HPDE6-E6E7 (cell line): ENCODE measurements at regions not wholly inside any gene's neighbourhood (a gene's known extent, or its start where the extent isn't known, plus 50 kb on each side); places are given as distances from the start of the nearest gene placed in this dataset.

ENCODE experiments used
- DNase-seq: peaks from one replicate; pipeline ENCODE4 v3.0.0; 2011; ENCODE audit warnings: missing footprints; ENCODE audit errors: extremely low spot score

DNA sequence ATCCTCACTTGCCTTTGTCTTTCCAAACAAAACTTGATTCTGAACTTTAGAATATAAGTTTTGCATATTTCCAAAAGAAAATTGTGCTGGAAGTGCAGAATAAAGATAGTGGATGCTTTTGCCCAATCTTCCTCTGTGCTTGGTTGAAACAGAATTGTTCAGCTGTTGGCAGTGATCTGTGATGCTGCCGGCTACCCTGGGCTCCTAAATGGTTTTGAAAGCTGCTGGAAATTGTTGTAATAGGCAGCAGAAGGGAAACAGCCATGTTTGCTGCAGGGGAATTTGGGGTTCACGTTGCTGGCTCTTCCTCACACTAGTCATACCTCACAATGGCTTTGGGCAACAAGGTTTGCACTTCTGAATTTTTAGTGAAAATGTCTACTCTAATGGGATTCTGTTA, 398.0 kb downstream of the RAPGEF2 start:
- DNase-seq: no peak

DNA sequence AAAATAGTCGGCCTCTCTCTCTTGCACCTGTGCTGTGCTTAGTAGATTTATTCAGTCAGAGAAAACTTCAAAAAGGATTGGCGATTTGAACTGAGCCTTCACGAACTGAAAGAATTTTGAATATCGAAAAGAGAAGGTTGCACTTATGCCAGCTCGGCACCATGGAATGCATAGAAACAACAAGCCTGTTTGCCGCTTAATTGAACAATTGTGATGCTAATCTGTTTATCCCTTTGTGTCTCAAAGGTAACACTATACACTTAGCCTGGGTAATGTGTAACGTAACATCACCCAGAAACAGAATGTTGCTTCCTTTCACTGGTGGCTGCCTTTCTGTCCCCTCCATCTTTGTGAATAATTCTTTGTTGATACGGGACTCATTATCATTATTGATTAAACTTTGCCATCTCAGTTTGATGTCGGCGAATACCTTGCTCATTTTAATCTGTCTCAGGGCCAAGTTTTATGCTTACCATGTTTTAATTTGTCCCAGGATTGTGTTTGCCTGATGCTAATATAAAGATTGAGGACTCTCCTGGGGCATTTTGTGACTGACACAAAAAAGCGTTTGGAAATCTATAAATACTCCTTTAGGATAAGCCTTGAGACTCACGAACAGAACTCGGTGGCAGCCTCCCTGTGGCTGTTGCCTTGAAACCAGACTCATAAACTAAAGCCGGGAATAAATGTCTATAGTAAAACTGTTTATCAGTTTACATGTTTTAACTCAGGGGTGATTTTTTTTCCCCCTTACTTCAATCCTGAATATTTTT, 400.5 kb downstream of the RAPGEF2 start:
- DNase-seq: no peak

DNA sequence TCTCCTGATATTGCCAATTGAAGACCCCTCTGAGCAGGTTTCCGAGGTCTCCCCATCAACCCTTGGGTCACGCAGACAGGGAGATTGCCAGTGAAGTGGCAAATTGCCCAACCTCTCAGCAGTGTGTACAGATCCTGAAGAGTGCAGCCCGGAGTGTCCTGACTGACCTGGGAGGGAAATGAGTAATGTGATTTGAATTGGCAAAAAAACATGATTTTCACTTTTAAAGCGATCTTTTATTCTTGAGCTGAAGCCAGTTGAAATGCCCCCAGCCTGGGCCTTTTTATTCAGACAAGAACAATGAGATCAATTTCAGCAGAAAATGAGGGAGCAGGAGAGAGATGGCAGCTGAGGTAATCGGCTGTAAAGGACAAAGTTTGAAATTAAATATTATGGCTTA, 401.8 kb downstream of the RAPGEF2 start:
- peak; percentile 19 for DNase-seq

DNA sequence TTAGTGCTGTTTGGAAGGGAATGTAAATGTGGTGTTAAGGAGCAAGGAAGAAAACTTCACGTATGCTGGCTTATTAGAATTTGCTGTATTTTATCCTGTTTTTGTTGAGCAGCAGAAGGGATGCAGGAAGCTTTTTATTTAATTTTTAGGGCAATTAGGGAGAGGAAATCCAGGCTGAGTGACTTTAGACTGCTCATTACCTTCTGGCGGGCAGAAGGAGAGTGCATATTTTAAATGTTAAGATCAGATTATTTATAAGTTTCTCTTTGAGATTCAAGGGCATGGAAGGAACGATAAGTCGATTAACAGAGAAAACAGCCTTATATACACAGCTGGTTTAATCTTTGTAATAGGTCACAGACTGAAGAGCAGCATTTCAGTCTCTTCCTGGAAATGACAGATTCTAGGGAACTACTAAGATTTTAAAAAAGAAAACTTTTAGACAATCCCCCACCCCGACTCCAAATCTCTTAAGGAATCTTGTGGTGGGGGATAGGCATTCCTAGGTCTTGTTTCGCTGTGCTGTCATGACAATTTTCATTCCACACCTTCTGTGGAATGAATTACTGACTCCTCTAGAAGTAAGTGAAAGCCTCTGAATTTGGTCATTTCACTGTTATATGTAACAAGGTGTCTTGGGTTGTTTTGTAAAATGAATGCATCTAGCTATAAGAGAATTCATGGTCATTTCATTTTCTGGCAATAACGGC, 402.5 kb downstream of the RAPGEF2 start:
- no peak for DNase-seq

DNA sequence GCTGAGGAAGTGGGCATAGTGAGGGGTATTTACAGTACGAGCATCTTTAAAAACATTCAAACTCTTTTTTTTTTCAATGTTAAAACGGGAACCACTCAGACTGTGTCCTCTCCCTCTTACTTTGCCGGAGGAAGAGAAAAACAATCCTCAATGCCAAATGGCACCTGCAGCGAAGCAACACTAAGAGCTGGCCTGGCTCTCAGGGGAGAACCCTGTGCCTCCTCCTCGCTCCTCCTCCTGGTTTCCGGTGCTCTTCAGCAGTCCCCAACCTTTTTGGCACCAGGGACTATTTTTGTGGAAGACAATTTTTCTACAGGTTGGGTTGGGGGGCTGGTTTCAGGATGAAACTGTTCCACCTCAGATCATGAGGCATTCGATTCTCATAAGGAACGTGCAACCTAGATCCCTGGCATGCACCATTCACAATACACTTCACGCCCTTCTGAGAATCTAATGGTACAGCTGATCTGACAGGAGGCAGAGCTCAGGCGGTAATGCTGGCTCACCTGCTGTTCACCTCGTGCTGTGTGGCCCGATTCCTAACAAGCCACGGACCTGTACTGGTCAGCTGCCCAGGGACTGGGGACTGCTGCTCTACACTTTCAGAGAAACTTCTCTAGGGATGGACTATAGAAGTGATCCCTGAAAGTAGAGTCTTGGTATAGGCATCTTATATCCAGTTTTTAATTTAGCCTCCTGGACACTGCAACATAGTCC, 404.1 kb downstream of the RAPGEF2 start:
- no peak for DNase-seq

DNA sequence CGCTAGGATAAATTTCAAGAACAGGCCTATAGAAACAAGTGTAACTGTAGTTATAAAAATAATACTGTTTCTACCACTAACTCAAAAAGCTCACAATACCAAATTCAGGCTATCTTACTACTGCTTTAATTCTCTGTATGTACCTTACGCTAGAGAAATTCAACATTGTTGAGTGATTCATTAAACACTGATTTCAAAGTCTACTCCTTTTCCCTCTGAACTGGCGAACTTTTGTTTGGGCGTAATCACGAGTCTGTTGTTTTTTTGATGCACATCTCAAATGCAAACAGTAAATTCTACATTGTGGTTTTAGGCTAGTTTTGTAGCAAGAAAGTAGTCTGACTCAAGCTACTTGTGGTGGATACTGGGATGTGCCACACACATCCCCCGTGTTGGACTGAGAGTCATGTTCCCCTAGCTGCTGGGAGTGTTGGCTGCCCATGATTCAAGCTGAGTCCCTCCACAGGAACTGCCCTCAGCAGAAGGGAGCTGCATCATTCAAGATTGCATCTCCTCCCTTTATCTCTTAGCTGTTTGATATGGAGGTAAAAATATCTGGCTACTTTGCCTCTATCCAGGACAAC, 406.1 kb downstream of the RAPGEF2 start:
- DNase-seq: no peak

DNA sequence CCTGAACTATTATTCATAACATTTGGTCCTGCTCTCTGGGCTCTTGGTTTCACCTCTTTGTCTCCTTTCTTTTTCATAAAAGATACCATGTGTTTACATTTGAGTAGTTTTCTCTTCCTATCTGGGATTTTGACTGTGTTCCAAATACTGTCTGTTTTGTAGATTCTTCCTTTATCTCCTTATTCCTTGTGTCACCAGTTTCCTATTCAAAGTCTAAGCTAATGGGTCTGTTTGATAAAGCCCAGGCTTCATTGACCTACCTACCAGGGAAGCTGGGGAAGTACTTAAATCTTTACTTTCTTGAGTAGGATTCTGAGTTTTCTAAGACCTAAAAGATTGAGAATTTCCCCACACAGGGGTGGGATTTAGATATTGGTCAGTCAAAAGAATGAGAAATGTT, 409.5 kb downstream of the RAPGEF2 start:
- DNase-seq: no peak

DNA sequence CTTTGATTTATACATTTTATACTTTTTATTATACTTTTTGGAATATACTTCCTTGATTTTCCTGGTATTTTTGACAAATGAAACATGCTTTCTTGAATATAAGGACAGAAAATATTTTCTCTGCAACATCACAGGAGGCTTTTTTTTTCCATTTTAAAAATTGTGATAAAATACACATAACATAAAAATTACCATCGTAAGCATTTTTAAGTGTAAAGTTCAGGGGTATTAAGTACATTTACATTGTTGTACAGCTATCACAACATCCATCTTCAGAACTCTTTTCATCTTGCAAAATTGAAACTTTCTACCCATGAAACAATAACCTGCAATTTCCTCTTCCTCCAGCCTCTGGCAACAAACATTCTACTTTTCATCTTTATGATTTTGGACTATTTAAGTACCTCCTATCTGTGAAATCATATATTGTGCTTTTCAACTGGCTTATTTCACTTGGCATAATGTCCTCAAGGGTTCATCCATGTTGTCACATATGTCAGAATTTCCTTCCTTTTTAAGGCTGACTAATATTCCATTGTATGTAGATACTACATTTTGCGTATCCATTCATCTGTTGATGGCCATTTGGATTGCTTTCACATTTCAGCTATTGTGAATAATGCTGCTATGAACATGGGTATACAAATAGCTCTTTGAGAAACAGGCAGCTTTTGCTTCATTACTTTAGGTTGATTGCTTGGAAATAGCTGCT, 412.6 kb downstream of the RAPGEF2 start:
- no peak for DNase-seq

DNA sequence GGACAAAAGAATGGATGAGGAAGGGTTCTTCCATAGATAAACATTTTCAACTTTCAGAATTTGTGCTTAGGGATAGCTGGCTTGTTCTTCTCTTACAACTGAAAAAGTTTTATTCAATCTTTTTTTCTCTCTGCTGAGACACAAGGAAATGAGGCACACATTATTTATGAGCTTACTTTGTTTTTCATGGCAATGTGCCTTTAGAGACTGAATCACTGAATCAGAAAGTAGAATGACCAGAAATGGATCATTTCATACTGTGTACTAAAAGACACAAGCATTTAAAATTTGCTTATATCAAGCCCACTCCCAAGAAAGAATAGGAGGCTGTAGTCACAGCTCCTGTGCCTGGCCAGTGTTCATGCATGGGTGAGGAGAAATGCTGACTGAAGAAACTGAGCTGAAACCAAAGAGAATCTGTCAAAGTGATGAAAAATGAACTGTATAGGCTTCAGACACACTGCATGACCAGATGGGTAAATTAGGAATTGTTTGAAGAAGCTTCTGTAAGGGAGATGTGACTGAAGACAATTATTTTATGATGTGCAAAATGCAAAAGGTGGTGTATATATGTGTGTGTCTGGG, 413.8 kb downstream of the RAPGEF2 start:
- DNase-seq: no peak

DNA sequence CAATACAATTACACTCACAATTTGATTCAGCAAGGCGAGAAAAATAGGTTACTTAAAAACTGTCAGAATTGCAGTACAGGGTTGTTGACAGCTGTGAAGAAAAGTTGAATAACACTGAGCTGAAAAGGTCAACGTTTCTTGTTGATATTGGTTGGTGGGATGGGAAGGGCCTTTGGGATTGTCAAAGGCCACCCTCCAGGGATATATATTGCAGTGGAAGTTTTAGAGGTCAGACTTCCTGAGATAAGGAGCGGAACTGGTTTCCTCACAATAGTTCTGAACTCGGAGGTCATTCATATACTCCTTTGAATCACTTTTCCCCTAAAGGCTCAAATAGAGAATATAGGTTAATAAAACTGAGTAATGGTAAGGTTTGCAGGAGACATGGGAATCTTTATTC, 417.2 kb downstream of the RAPGEF2 start:
- no peak for DNase-seq

DNA sequence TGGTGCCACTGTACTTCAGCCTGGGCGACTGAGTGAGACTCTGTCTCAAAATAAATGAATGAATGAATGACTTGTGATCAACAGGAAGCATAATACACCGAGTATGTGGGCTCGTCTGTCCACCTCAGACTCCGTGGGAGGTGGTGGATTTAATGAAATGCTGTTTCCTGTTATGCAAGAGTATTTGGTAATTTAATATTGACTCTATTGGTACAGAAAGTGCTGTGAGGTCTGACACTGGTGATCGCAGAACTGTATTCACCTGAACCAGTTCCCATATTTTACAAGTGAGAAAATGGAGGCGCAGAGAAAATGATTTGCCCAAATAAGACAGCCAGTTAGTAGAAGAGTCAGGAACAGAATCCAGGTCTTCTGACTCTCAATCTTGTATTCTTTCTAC, 423.3 kb downstream of the RAPGEF2 start:
- DNase-seq: no peak

DNA sequence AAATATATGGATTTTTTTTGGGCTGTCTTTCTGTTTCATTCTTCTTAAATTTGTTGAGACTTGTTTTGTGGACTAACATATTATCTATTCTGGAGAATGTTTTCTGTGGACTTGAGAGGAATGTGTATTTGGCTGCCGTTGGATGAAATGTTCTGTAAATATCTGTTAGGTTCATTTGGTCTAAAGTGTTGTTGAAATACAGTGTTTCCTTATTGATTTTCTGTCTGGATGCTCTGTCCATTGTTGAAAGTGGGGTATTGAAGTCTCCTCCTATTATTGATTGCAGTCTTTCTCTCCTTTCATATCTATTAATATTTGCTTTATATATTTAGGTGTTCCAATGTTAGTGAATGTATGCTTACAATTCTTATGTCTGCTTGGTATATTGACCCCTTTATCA, 431.8 kb downstream of the RAPGEF2 start:
- no peak for DNase-seq

DNA sequence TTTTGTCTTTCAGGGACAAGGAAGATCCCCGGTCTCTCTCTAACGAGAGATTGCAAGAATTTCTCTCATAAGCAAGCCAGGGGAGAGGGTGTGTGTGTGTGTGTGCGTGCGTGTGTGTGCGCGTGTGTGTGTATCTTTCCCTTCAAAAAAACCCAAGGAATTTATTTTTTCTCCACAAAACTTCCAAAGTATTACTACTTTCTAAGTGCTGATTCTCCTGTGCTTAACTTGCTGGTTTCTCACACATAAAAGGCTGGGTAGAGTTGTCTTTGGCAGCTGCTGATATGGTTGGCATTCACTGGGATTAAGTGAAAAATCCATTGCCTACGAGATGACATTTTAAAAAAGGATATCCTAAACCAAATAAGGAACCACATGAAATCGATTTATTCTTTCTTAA, 435.7 kb downstream of the RAPGEF2 start:
- no peak for DNase-seq

DNA sequence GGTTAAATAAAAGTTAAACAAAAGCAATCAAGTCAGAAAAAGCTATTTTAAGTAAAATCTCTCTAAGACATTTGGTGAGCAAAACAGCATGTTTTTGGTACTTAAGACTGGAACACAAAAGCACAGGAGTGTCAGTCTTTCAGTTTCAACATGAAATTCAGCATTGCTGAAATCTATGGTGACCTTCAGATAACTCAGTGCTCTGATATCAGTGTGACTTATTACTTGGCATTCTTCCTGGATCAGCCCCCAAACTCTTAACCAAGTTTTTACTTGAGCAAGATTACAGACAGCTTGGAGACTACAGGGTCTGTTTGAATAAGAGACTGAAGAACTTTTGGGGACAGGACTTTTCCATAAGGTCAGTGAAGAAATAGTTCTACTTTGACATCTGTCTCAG, 437.2 kb downstream of the RAPGEF2 start:
- DNase-seq: no peak

DNA sequence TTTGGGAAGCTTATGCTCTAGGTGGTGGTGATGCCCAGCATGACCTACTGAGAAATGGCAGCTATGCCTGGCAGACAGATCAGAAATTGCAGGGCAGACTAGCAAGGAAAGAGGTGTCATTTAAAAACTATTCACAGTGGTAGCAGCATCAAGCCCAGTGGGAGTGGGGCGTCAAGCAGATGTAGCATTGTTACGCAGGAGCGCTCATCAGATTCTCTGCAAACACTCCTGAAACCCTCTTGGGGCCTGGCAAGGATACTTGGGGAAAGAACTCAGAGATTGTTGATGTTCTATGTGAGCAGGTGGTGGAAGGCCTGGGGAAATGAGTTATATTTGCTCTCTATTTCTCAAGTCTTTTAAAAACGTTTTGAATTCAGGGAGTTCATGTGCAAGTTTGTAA, 437.6 kb downstream of the RAPGEF2 start:
- DNase-seq: no peak

DNA sequence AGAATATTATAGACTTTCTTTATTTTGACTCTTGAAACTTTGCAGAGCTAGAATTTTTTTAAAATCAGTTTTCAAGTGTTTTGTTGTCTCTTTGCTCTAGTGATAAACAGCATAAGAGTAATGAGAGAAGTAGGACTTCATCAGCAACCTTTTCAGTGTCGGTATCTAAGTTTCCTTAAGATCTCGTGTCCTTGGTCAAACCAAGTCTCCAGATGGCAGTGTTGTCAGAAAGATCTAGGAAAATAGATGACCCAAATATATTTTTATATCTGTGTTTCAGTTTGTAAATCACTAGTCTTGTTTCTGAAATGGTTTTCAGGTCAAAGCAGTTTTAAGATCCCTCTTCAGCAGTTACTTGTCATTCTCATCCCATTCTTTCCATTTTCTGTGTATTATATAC, 438.3 kb downstream of the RAPGEF2 start:
- no peak for DNase-seq

DNA sequence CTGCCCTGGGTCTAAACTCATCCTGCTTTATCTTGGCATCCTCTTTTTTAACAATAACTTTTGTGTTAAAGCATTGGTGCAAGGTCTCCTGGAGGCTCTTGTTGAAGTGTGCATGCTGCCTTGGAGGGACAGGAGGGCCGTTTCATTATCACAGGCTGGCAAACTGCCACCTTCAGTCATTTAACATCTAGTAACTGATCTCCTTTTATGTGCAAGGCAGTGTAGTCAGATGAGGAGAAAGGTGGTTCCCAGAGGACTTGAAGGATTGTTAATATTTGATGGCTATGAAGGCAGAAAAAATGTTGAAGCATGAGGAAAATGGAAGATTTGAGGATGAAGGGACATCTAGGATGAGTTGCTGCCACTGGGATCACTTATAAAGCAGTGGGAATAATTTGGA, 439.4 kb downstream of the RAPGEF2 start:
- DNase-seq: no peak

DNA sequence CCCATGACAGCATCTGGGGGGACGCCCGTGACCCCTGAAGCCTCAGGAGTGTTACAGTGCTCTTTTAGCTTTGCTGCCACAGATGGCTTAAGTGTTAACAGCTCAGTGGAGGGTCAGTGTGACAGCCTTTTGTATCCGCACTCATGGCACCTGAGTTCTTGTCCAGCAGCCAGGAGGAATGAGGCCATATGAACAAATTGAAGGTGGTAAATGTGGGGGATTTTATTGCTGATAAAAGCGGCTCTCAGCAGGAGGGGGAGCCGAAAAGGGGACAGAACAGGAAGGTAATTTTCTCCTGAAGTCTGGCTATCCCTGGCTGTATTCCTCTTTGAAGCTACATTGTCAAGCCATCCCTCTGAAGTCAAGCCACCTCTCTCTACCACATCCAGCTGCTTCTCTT, 441.0 kb downstream of the RAPGEF2 start:
- no peak for DNase-seq

DNA sequence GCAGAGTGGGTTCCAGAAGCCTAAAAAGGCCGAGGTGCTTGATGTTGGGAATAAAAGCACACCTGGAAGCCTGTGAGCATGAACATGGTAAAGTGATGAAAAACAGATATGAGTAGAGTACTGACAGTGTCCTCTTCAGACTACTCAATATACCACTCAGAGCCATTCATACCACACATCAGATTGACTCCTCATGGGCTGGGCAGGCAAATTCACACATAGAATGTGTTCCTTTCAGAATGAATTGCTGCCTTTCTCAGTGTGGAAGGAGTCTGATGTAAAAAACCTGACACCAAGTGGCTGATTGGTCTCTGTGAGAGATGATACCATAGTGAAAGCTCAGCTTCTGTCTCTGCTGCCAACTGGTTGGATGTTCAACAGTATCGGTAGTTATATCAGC, 442.7 kb downstream of the RAPGEF2 start:
- DNase-seq: no peak

DNA sequence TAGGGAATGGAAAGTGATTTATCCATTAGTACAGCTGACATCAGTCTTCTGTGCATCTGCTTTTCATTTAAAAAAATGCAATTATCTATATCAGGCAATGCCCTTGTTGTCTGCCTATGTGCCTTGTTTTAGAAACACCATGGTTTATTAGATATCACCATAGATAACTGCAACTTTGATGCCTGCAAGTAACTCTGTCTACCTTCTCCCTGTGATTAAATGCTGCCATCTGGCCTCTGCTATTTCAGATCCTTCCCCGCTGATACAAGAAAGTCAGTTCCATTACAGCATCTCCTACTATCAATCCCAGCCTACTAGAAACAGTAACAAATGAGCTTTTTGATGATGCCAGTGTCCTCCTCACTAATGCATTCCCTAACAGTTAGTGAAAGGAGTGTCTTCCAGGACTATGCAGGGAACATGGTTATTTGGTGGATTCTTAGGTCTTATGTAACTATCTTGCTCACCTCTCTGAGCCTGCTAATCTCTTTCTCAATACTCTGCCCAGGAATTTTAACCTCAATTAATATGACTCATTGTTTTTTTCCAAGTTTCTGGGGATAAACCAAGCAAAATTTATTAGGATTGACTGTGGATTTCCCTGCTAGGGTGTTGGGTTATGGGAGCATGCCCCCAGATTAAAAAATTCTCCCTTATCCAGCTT, 444.9 kb downstream of the RAPGEF2 start:
- no peak for DNase-seq

DNA sequence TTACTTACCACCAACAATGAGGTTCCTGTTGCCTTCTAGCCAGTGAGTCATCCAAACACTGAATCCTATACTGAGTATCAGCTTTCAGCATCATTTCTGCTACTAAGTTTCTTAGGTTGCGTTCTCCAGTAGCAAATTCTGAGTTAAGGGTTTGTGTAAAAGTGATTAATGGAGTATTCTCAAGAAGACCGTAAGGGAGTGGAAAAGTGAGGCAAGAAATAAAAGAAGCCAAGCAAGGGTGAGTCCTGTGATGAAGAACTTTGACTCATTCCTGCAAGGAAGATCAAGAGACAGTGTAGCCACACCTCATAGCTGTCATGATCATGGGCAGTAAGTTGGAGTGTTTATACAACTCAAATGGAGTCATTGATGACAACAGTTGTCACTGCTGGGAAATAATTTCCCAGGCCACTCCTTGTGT, 446.2 kb downstream of the RAPGEF2 start:
- DNase-seq: peak; percentile 37
